Naive thymus-derived CD4-positive, alpha-beta T cell (primary cell): ENCODE measurements at regions not wholly inside any gene's neighbourhood (a gene's known extent, or its start where the extent isn't known, plus 50 kb on each side); places are given as distances from the start of the nearest gene placed in this dataset.
A peak's percentile ranks its signal among the peaks of the same experiment; 100 is the strongest.
"Not testable (repeated sequence)": the region's sequence is repeated elsewhere in the genome, so short reads cannot be mapped to it uniquely, and the experiment has no call there.

Source experiments
- ATAC-seq: fragments of 150-1000 bp; cut with Tn5 transposase; 2 replicates; pipeline ENCODE4 v1.10.0; 2021; ENCODE audit warnings: mild to moderate bottlenecking, moderate library complexity
- CTCF ChIA-PET: fragments of 350-600 bp; sonication (Branson Sonifier 250); formaldehyde crosslinking; loops from one replicate; lab custom pipeline; 2021; ENCODE audit warnings: antibody characterized with exemption; lab: Charles Lee
- POLR2A ChIA-PET: fragments of 350-600 bp; sonication (Branson Sonifier 250); formaldehyde crosslinking; loops from one replicate; lab custom pipeline; 2021; ENCODE audit warnings: antibody characterized with exemption, inconsistent platforms; lab: Charles Lee
- DNase-seq, 9 donors: peaks; one replicate each; pipeline versions ENCODE4 v3.0.0 to v3.0.0-alpha.2; 2020 to 2022; ENCODE audit warnings: mixed read lengths in 1 of 9
- H3K27ac ChIP-seq: one replicate; pipeline ENCODE4 v1.7.0; 2013; ENCODE audit warnings: mild to moderate bottlenecking, low read depth, low read length, moderate library complexity
- H3K27me3 ChIP-seq, 2 donors: one replicate each; pipeline ENCODE4 v1.7.0; 2013; ENCODE audit warnings: low read length in 2 of 2, mild to moderate bottlenecking in 2 of 2, moderate library complexity in 2 of 2; ENCODE audit not compliant: control insufficient read depth in 2 of 2, insufficient read depth in 2 of 2
- H3K36me3 ChIP-seq, 3 experiments: 1 replicate in 2 of 3; 2 replicates in 1 of 3; pipeline ENCODE4 v1.7.0; 2013; ENCODE audit warnings: low read length in 3 of 3, mild to moderate bottlenecking in 3 of 3, moderate library complexity in 1 of 3; ENCODE audit not compliant: insufficient read depth in 3 of 3, control insufficient read depth in 2 of 3
- H3K4me1 ChIP-seq, 2 donors: one replicate each; pipeline ENCODE4 v1.7.0; 2013; ENCODE audit warnings: low read length in 2 of 2, mild to moderate bottlenecking in 2 of 2, moderate library complexity in 1 of 2; ENCODE audit not compliant: control insufficient read depth in 2 of 2, insufficient read depth in 2 of 2
- H3K4me3 ChIP-seq: 2 replicates; pipeline ENCODE4 v1.7.0; 2013; ENCODE audit warnings: mild to moderate bottlenecking, low read length
- H3K9me3 ChIP-seq, 3 experiments: 1 replicate in 2 of 3; 2 replicates in 1 of 3; pipeline ENCODE4 v1.7.0; 2013; ENCODE audit warnings: low read length in 3 of 3; ENCODE audit not compliant: control insufficient read depth in 2 of 3
- H3K27ac Mint-ChIP-seq, 9 donors: one replicate each; pipeline ENCODE4 v1.8.0; 2020 to 2022; ENCODE audit warnings: mixed read lengths in 9 of 9, mild to moderate bottlenecking in 8 of 9, moderate library complexity in 5 of 9, inconsistent platforms in 2 of 9
- H3K27me3 Mint-ChIP-seq, 5 donors: one replicate each; pipeline ENCODE4 v1.8.0; 2021 to 2022; ENCODE audit warnings: mixed read lengths in 5 of 5, mild to moderate bottlenecking in 1 of 5
- H3K36me3 Mint-ChIP-seq, 5 donors: one replicate each; pipeline ENCODE4 v1.8.0; 2020 to 2022; ENCODE audit warnings: mixed read lengths in 5 of 5, mild to moderate bottlenecking in 3 of 5, inconsistent platforms in 1 of 5
- H3K4me1 Mint-ChIP-seq, 7 donors: one replicate each; pipeline ENCODE4 v1.8.0; 2020 to 2022; ENCODE audit warnings: mixed read lengths in 7 of 7, mild to moderate bottlenecking in 3 of 7, inconsistent platforms in 1 of 7
- H3K4me3 Mint-ChIP-seq, 10 donors: one replicate each; pipeline ENCODE4 v1.8.0; 2020 to 2022; ENCODE audit warnings: mild to moderate bottlenecking in 10 of 10, mixed read lengths in 10 of 10, moderate library complexity in 6 of 10, inconsistent platforms in 2 of 10
- H3K9me3 Mint-ChIP-seq, 11 donors: one replicate each; pipeline ENCODE4 v1.8.0; 2020 to 2022; ENCODE audit warnings: mixed read lengths in 11 of 11, mild to moderate bottlenecking in 4 of 11, inconsistent platforms in 1 of 11, moderate library complexity in 1 of 11
- intact Hi-C, 2 donors: fragments of 100-400 bp; cut with micrococcal nuclease; formaldehyde crosslinking; loops; one replicate each; pipeline ENCODE4 v1.15.1; 2023

- H3K36me3 Mint-ChIP-seq, H3K9me3 ChIP-seq, POLR2A ChIA-PET, H3K4me3 ChIP-seq, H3K4me3 Mint-ChIP-seq, H3K27ac ChIP-seq, CTCF ChIA-PET, intact Hi-C loops, ATAC-seq, H3K36me3 ChIP-seq, H3K4me1 ChIP-seq, H3K27ac Mint-ChIP-seq, H3K4me1 Mint-ChIP-seq, H3K9me3 Mint-ChIP-seq, DNase-seq, H3K27me3 ChIP-seq: not testable (repeated sequence)
- peaks cover 11 to 30% (median 14%) of the 10 kb centered on the region in 5 donors for H3K27me3 Mint-ChIP-seq
Measured at GRCh38 chr6:85325811-85326210, 124.1 kb upstream of the NT5E start.

- intact Hi-C loops = loop anchor here in 1 of 2 donors (1.0 kb wide), 2 partner anchors 895 to 1708 kb away; no protein-coding TSS in a partner anchor
- H3K27ac Mint-ChIP-seq = peak overlapping the region in 1 of 9 donors; percentile 26
- POLR2A ChIA-PET = no interaction called here
Measured at GRCh38 chr6:85323435-85324040, 126.3 kb upstream of the NT5E start.

GRCh38 chr6:85322446-85323105, 127.3 kb upstream of the NT5E start:
- Mint-ChIP-seq H3K4me1 (peaks cover 0 to 5% (median 0%) of the 10 kb centered on the region in 7 donors), H3K27ac (no peak overlapping the region), H3K36me3 (no peaks in the 10 kb centered on the region), H3K9me3 (peaks cover 0 to 15% (median 6%) of the 10 kb centered on the region in 11 donors), H3K4me3 (no peak overlapping the region), H3K27me3 (peaks cover 0 to 16% (median 10%) of the 10 kb centered on the region in 5 donors)
- Histone ChIP-seq H3K4me1 (no peaks in the 10 kb centered on the region), H3K4me3 (no peak overlapping the region), H3K36me3 (no peaks in the 10 kb centered on the region), H3K27ac (no peak overlapping the region), H3K9me3 (no peaks in the 10 kb centered on the region), H3K27me3 (no peaks in the 10 kb centered on the region)
- intact Hi-C loops = loop anchor here in 1 of 2 donors (1.0 kb wide), 2 partner anchors 894 to 1707 kb away; no protein-coding TSS in a partner anchor
- DNase-seq (no peak), ATAC-seq (no peak)
- ChIA-PET POLR2A (no interaction called here), CTCF (interaction anchor here (1.3 kb wide), 1 partner anchor 1707 kb away, joined by 4 read pairs; no protein-coding TSS in a partner anchor)

More at GRCh38 chr6:85323435-85324040, 126.3 kb upstream of the NT5E start:
- Histone ChIP-seq H3K9me3 (no peaks in the 10 kb centered on the region), H3K27me3 (no peaks in the 10 kb centered on the region), H3K4me3 (no peak overlapping the region), H3K27ac (no peak overlapping the region), H3K36me3 (no peaks in the 10 kb centered on the region), H3K4me1 (no peaks in the 10 kb centered on the region)
- Mint-ChIP-seq H3K9me3 (peaks cover 0 to 8% (median 4%) of the 10 kb centered on the region in 11 donors), H3K27me3 (peaks cover 0 to 16% (median 10%) of the 10 kb centered on the region in 5 donors), H3K36me3 (no peaks in the 10 kb centered on the region), H3K4me3 (no peak overlapping the region), H3K4me1 (peaks cover 0 to 5% (median 0%) of the 10 kb centered on the region in 7 donors)
- CTCF ChIA-PET = interaction anchor here (1.3 kb wide), 1 partner anchor 1708 kb away, joined by 4 read pairs; no protein-coding TSS in a partner anchor
- ATAC-seq (peak; percentile 54), DNase-seq (peak; percentile 17 to 67 (median 42))

GRCh38 chr6:85321906-85322305, 128.0 kb upstream of the NT5E start:
- no peak overlapping the region for H3K4me3 Mint-ChIP-seq
- H3K36me3 Mint-ChIP-seq = no peaks in the 10 kb centered on the region
- POLR2A ChIA-PET = no interaction called here
- Histone ChIP-seq H3K4me3 (no peak overlapping the region), H3K9me3 (no peaks in the 10 kb centered on the region), H3K36me3 (no peaks in the 10 kb centered on the region), H3K27me3 (no peaks in the 10 kb centered on the region), H3K27ac (no peak overlapping the region), H3K4me1 (no peaks in the 10 kb centered on the region)
- ATAC-seq (no peak), DNase-seq (no peak)
- H3K27ac Mint-ChIP-seq = no peak overlapping the region
- CTCF ChIA-PET = no interaction called here
- H3K27me3 Mint-ChIP-seq = peaks cover 0 to 10% (median 8%) of the 10 kb centered on the region in 5 donors
- H3K4me1 Mint-ChIP-seq = peaks cover 0 to 5% (median 0%) of the 10 kb centered on the region in 7 donors
- H3K9me3 Mint-ChIP-seq = peaks cover 0 to 20% (median 8%) of the 10 kb centered on the region in 11 donors
- intact Hi-C loops = no loop called here

- no peaks in the 10 kb centered on the region for H3K27me3 ChIP-seq
- intact Hi-C loops = no loop called here
- H3K9me3 ChIP-seq = no peaks in the 10 kb centered on the region
- H3K4me3 Mint-ChIP-seq = no peak overlapping the region
- H3K4me3 ChIP-seq = no peak overlapping the region
- ATAC-seq (no peak), DNase-seq (no peak)
- H3K36me3 ChIP-seq = no peaks in the 10 kb centered on the region
- no peaks in the 10 kb centered on the region for H3K36me3 Mint-ChIP-seq
- no peak overlapping the region for H3K27ac ChIP-seq
- ChIA-PET CTCF (no interaction called here), POLR2A (no interaction called here)
- H3K9me3 Mint-ChIP-seq = peaks cover 0 to 46% (median 9%) of the 10 kb centered on the region in 11 donors
- no peaks in the 10 kb centered on the region for H3K4me1 Mint-ChIP-seq
- peaks cover 0 to 4% (median 0%) of the 10 kb centered on the region in 5 donors for H3K27me3 Mint-ChIP-seq
- no peak overlapping the region for H3K27ac Mint-ChIP-seq
- H3K4me1 ChIP-seq = no peaks in the 10 kb centered on the region
Measured at GRCh38 chr6:85314586-85314985, 135.3 kb upstream of the NT5E start.

GRCh38 chr6:85300581-85300980, 149.3 kb upstream of the NT5E start:
- Mint-ChIP-seq H3K27me3 (peaks cover 0 to 18% (median 4%) of the 10 kb centered on the region in 5 donors), H3K36me3 (no peaks in the 10 kb centered on the region), H3K27ac (no peak overlapping the region), H3K9me3 (peaks cover 0 to 5% (median 0%) of the 10 kb centered on the region in 11 donors), H3K4me1 (no peaks in the 10 kb centered on the region), H3K4me3 (no peak overlapping the region)
- CTCF ChIA-PET = no interaction called here
- Histone ChIP-seq H3K27ac (no peak overlapping the region), H3K36me3 (no peaks in the 10 kb centered on the region), H3K4me3 (no peak overlapping the region), H3K4me1 (no peaks in the 10 kb centered on the region), H3K9me3 (no peaks in the 10 kb centered on the region), H3K27me3 (no peaks in the 10 kb centered on the region)
- DNase-seq = no peak
- intact Hi-C loops = no loop called here
- ATAC-seq = no peak
- POLR2A ChIA-PET = no interaction called here
